ENCODE measurements at regions not wholly inside any gene's neighbourhood (a gene's known extent, or its start where the extent isn't known, plus 50 kb on each side); places are given as distances from the start of the nearest gene placed in this dataset.
"Not testable (repeated sequence)": the region's sequence is repeated elsewhere in the genome, so short reads cannot be mapped to it uniquely, and the experiment has no call there.

DNA sequence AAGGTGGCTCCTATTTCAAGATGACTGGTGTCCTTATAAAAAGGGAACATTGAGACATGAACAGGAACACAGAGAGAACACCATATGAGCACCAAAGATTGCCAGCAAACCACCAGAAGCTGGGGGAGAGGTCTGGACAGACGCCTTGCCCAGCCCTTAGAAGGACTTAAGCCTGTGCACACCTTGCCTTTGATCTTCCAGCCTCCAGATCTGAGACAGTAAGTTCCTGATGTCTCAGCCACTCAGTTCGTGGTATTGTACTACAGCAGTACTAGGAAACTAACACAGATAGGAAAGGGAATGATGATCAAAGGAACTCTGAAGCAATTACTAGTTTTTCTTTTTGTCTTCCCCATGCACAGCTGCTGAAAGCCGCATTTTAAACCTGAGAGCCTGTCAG lies 137.3 kb upstream of the FHL2 start:
- no peak for DNase-seq (ENCODE audit: low read depth)

- not testable (repeated sequence) for DNase-seq (ENCODE audit: low read depth)
Observed at GRCh38 chr2:105529258-105529657, 130.4 kb upstream of the FHL2 start.

DNA sequence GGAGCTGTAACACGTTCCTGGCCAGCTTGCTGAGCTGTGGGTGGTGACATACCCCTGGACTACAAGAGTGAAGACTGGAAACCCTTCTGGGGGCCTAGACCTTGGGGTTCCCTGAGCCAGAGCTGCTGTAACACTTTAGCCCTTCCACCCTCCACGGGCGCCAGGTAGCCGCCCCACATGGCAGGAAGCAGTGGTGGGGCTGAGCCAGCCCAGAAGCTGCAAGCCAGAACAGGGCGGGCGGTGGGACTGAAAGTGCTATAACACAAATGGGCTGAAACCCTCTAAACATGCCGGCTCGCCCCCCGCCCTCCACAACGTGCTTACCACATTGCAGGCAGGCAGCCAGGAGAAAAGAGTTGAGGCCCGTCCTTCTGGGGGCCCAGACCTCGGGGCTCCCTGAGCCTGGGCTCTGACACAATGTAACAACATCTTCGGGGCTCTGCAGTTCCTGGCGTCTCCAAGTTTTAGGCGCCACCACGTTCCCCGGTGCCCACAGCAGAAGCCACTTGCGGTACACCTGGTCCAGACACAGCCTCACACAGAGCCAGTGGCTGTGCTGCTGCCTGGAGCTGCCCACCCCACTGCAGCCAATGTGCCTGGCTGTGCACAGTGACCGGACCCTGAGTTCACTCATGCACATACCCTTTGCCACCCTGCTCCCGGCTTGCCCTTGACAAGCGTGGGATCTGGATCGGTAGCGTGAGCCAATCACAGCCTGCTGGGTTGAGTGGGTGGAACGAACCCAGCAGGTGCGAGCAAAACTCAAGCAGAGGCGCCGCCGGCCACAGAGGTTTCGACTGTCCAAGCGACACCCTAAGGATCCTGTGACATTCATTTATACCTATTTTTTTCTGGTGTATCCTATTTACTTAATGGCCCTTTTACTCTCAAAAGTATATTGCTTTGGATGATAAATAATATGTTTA lies 127.4 kb upstream of the FHL2 start:
- DNase-seq (ENCODE audit: low read depth), result no peak

- no peak for DNase-seq (ENCODE audit: low read depth)
Observed at GRCh38 chr2:105525201-105525600, 126.3 kb upstream of the FHL2 start.

DNA sequence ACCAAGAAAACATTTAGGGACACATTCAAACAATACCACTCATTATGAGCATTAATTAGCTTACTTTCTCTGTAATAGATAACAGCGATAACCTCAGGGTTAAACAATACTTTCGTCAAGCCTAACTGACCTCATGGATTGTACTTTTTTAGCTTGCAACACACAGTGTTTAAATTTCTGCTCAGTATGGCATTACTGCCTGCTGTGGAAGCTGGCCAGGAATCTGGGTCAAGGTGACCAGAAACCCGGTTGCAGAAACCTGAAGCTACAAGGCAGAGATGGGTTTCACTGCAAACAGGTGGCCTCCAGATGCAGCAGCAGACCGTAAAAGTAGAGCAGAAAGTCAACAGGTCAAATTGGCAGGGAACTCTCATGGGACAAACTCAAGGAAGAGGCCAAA lies 123.8 kb upstream of the FHL2 start:
- DNase-seq (ENCODE audit: low read depth), result no peak

DNA sequence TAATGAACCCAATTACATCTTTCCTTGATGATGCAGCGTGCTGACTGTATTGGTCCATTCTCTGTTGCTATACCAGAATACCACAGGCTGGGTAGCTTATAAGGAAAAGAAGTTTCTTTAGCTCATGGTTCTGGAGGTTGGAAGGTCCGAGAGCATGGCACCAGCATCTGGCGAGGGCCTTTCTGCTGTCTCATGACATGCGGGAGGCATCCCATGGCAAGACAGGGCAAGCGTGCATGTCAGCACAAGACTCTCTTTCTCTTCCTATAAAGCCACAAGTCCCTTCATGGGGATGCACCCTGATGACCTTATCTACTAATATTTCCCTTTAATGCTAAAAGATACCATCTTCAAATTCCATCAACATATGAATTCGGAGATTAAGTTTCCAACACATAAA lies 122.8 kb upstream of the FHL2 start:
- no peak for DNase-seq (ENCODE audit: low read depth)

DNA sequence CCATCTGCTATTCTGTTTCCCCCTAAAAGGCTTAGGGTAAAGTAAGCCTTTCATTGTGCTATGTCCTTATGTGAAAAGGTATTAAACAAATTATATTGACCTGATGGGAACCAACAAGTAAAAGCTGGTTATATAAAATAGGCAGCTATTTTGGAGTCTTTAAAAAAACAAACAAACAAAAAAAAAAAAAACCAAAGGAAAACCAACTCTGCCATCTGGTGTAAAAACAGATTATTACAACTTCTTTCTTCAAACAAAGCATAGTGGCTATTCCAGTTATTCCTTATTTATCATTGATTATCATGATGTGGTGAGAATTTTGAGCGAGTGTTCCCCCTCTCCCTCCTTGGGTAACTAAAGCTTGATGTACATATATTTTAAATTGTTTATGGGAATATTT lies 122.3 kb upstream of the FHL2 start:
- DNase-seq (ENCODE audit: low read depth), result no peak

GRCh38 chr2:105519516-105519915 lies 120.7 kb upstream of the FHL2 start:
- DNase-seq (ENCODE audit: low read depth), result no peak

- no peak for DNase-seq (ENCODE audit: low read depth)
Observed at GRCh38 chr2:105518897-105519296, 120.0 kb upstream of the FHL2 start.

GRCh38 chr2:105517814-105518705 lies 119.2 kb upstream of the FHL2 start:
- no peak for DNase-seq (ENCODE audit: low read depth)

DNA sequence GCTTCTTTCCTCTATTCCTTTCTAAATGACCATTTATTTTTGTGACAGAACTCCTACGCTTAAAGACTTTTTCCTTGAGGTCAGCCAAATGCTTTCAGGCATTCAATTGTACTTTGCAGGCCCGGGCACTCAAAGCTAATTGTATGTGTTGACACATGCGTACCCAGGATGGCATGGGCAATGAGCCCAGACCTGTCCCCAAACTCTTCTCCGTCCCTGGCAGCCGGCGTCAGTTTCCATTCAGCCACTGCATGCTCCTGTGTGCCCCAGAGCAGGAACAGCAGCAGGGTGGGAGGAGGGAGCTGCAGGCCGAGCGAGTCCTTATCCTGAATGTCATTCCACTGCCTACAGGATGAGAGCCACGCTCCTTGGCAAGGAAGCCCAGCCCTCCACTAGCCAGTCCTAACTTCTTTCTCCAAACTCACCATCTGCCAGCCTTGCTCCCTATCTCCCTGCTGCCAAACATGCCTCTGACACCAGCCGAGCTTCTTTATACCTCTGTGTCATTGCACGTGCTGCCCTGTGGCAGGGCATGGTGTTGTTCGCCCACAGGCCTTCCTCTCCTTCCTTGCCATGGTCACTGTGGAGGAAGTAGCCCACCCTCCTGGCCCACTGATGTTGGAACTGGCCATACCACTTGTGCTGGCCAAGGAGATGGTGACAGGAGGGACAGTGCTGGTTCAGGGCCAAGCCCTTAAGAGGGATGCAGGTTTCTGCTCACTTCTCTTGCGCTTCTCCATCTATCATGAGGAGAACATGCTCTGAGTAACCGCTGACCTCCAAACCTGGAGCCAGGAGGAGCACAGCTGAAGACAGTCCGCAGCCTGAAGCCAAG lies 116.9 kb upstream of the FHL2 start:
- DNase-seq (ENCODE audit: low read depth), result no peak

DNA sequence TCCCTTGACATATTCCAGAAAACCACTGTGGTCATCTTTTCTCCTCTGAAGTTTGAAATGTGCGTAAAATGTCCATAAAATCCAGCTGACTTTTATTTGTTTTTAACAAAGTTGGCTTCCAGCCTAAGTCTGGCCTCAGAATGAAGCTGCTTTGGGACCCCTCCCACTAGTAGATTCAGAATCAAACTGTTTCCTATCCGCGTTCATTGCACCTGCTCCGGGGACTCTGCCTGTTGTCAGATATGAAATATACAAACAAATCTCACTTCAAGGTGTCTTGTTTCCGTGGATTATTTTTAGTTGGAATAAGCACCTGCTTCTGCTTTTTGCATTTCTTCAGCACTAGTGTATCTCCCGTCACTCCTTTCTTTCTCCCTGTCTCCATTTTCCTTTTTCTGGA lies 115.7 kb upstream of the FHL2 start:
- no peak for DNase-seq (ENCODE audit: low read depth)

DNA sequence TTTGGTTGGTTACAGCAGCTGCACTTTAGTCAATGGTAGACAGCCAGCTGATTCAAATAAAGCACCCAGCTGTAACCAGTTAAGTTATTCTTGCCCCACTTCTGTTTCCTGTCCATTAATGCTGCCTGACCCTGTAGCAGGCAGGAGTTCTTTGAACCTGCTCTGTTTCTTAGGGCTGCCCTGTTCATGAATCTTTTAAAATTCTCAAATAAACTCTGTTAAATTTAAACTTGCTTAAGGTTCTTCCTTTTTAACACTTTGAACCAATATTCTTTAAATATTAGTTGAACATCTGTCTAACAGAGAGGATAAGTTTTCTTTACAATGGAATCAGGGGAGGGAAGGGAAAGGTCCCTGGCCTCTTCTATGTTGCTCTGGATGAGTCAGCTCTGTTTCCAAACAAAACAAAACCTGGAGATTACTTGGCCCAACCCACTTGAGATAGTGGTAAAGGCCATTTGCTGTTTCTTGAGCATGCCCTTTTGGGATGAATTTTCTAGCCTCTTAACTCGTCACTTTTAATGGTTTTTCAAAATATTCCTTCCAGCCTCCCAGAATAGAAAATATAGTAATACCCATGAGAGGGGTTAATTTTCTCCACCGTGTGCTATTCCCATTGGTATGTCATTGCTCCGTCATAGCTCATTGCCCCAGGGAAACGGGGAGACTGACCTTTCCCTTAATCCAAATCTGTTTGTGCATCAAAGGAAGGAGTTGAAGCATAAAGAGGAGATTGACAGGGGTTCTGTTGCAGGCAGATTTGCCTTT lies 112.1 kb upstream of the FHL2 start:
- no peak for DNase-seq (ENCODE audit: low read depth)

DNA sequence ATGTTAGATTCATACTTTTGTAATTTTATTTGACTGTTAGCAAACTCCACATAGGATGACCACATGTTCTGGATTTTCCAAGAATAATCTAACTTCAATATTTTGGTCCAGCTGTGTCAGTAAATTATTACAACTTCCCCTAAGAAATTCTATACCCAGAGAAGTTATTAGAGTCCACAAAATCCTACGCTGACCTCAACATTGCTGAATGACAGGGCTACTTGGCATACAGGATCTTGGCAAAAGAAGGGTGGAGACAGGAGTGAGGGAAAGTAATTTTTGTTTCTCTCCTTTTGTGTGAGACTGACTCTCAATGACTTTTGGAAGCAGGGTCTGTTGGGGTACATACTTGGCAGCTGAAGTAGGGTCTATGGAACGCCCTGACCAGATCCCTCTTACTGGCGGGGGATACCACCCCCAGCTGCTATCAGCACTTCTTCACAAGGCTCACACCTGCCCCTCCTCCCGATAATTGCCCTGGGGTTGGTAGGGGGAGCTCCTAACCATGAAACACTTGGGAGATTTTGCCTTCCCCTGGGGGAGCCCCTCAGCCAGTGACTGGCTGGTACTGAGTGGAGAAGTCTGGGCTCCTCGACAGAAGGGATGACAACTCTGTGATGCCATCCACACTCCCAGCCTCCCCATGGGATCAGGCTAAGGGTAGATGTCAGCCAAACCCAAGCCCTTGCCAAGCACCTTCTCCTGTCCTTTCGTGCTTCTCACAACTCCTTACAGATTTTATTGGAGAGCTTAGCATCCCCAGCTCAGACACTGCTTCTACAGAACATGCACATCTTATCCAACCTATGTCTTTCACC lies 110.6 kb upstream of the FHL2 start:
- DNase-seq (ENCODE audit: low read depth), result no peak

DNA sequence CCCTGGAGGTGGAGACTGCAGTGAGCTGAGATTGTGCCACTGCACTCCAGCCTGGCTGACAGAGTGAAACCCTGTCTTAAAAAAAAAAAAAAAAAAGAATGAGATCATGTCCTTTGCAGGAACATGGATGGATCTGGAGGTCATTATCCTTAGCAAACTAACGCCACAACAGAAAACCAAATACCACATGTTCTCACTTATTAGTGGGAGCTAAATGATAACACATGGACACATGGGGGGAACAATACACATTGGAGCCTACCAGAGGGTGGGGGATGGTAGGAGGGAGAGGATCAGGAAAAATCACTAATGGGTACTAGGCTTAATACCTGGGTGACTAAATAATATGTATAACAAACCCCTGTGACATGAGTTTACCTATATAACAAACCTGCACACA lies 108.0 kb upstream of the FHL2 start:
- not testable (repeated sequence) for DNase-seq (ENCODE audit: low read depth)

GRCh38 chr2:105504459-105504858 lies 105.6 kb upstream of the FHL2 start:
- no peak for DNase-seq (ENCODE audit: low read depth)

GRCh38 chr2:105502625-105503334 lies 103.9 kb upstream of the FHL2 start:
- no peak for DNase-seq (ENCODE audit: low read depth)

- no peak for DNase-seq (ENCODE audit: low read depth)
Observed at GRCh38 chr2:105498281-105498846, 99.5 kb upstream of the FHL2 start.

DNA sequence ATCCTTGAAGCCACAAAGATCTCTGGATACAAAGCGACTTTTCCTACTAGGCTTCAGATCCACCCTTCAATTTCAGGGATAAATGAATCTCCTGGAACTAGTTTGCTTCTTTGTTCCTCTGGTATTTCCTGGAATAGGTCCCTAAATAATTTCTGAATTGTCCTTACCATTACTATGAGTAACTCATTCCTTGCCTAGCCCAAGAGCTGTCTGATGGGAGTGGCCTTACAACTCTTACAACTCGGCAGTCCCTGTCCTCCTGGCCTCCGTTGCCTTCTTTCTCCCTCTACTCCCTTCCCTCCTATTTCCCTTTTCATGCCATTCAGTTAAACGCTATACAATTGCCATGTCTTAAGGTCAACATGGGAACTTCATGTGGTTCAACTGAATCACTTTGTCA lies 98.2 kb upstream of the FHL2 start:
- no peak for DNase-seq (ENCODE audit: low read depth)

GRCh38 chr2:105496271-105496670 lies 97.4 kb upstream of the FHL2 start:
- no peak for DNase-seq (ENCODE audit: low read depth)

Measured in stimulated activated CD8-positive, alpha-beta memory T cell treated with anti-CD3 and anti-CD28 coated beads, Interleukin-15, amount 100 ng/mL, for 1 hour (primary cell).